ENCODE measurements at regions not wholly inside any gene's neighbourhood (a gene's known extent, or its start where the extent isn't known, plus 50 kb on each side); places are given as distances from the start of the nearest gene placed in this dataset.

DNA sequence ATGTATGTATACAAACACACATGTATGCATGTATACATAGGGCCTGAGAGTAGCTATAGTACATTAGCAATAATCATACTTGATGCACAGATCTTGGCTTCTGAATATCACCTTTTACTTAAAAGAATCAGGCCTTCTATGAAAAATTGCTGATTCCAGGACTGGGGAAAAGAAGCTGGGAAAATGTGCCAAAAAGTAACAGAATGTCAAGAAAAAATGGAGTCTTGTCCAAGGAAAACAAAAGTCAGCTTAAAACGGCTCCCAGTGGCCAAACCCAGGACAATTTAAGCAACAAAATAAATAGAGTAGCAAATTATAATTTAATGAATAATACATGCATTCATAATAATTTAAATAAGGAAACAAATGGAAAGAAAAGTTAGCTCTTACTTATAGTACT, 2104.9 kb downstream of the PCDH9 start:
- TF ChIP-seq CTCF (IDR thresholded peaks at IDR 0.05; ENCODE audit: low read depth, low read length, missing input control) (no peak), FOXA1 (IDR thresholded peaks at IDR 0.05) (no peak), JUND (IDR thresholded peaks at IDR 0.05) (no peak), GABPA (IDR thresholded peaks at IDR 0.05 in 1 of 2, conservative IDR thresholded peaks at IDR 0.05 in 1 of 2) (no peak)
- TF ChIP-seq, protein P1, sequence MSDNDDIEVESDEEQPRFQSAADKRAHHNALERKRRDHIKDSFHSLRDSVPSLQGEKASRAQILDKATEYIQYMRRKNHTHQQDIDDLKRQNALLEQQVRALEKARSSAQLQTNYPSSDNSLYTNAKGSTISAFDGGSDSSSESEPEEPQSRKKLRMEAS (IDR thresholded peaks at IDR 0.05), result no peak
- TF ChIP-seq, protein P2, sequence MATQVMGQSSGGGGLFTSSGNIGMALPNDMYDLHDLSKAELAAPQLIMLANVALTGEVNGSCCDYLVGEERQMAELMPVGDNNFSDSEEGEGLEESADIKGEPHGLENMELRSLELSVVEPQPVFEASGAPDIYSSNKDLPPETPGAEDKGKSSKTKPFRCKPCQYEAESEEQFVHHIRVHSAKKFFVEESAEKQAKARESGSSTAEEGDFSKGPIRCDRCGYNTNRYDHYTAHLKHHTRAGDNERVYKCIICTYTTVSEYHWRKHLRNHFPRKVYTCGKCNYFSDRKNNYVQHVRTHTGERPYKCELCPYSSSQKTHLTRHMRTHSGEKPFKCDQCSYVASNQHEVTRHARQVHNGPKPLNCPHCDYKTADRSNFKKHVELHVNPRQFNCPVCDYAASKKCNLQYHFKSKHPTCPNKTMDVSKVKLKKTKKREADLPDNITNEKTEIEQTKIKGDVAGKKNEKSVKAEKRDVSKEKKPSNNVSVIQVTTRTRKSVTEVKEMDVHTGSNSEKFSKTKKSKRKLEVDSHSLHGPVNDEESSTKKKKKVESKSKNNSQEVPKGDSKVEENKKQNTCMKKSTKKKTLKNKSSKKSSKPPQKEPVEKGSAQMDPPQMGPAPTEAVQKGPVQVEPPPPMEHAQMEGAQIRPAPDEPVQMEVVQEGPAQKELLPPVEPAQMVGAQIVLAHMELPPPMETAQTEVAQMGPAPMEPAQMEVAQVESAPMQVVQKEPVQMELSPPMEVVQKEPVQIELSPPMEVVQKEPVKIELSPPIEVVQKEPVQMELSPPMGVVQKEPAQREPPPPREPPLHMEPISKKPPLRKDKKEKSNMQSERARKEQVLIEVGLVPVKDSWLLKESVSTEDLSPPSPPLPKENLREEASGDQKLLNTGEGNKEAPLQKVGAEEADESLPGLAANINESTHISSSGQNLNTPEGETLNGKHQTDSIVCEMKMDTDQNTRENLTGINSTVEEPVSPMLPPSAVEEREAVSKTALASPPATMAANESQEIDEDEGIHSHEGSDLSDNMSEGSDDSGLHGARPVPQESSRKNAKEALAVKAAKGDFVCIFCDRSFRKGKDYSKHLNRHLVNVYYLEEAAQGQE (IDR thresholded peaks at IDR 0.05), result no peak

Measured in liver (tissue), 3 donors.